Lung (tissue), 11 donors: ENCODE measurements at regions not wholly inside any gene's neighbourhood (a gene's known extent, or its start where the extent isn't known, plus 50 kb on each side); places are given as distances from the start of the nearest gene placed in this dataset.

Source experiments
- ATAC-seq: fragments of 200-7000 bp; cut with Tn5 transposase; one replicate; pipeline ENCODE4 v1.9.1; 2020; ENCODE audit warnings: moderate number of reproducible peaks; ENCODE audit not compliant: insufficient read depth, low FRiP score
- DNase-seq, 3 donors: peaks; one replicate each; pipeline ENCODE4 v3.0.0-alpha.2; 2013 to 2017
- H3K27ac ChIP-seq, 2 donors: one replicate each; pipeline ENCODE4 v1.5.1; 2013; ENCODE audit warnings: mild to moderate bottlenecking in 2 of 2, moderate library complexity in 2 of 2, control low read depth in 1 of 2, inconsistent platforms in 1 of 2, low read depth in 1 of 2, low read length in 1 of 2
- H3K27me3 ChIP-seq, 3 donors: one replicate each; pipeline ENCODE4 v1.5.1; 2013; ENCODE audit warnings: low read length in 2 of 3; ENCODE audit not compliant: control insufficient read depth in 3 of 3, insufficient read depth in 3 of 3
- H3K36me3 ChIP-seq, 4 donors: one replicate each; pipeline ENCODE4 v1.5.1; 2013; ENCODE audit warnings: low read length in 4 of 4, mild to moderate bottlenecking in 1 of 4, moderate library complexity in 1 of 4; ENCODE audit not compliant: control insufficient read depth in 4 of 4, insufficient read depth in 4 of 4
- H3K4me1 ChIP-seq, 5 donors: one replicate each; pipeline ENCODE4 v1.5.1; 2013; ENCODE audit warnings: low read length in 5 of 5, mild to moderate bottlenecking in 2 of 5, moderate library complexity in 1 of 5; ENCODE audit not compliant: control insufficient read depth in 5 of 5, insufficient read depth in 5 of 5
- H3K4me3 ChIP-seq: one replicate; pipeline ENCODE4 v1.5.1; 2013; ENCODE audit warnings: mild to moderate bottlenecking, control low read depth, moderate library complexity
- H3K9ac ChIP-seq, 2 donors: one replicate each; pipeline ENCODE4 v1.5.1; 2013; ENCODE audit warnings: low read length in 2 of 2, control low read depth in 1 of 2; ENCODE audit not compliant: insufficient read depth in 1 of 2
- H3K9me3 ChIP-seq, 4 donors: one replicate each; pipeline ENCODE4 v1.5.1; 2013; ENCODE audit warnings: low read length in 3 of 4, mild to moderate bottlenecking in 1 of 4, moderate library complexity in 1 of 4; ENCODE audit not compliant: control insufficient read depth in 4 of 4, insufficient read depth in 3 of 4
- WGBS, 2 donors: extraction: QIAGEN DNeasy Blood & Tissue Kit; methylation state at CpG; one replicate each; pipeline ENCODE4 v1.1.7; 2013; 5-methylcytosine and 5-hydroxymethylcytosine counted together
- TF ChIP-seq, protein P1 (sequence below): IDR thresholded peaks from 2 replicates; pipeline ENCODE4 v1.5.1; 2012; ENCODE audit warnings: mild to moderate bottlenecking; ENCODE audit errors: control extremely low read depth, extremely low read depth
- donor health status: control.
- donor health status: control.
- donor health status: Bipolar disorder and iron deficiency.
- donor health status: healthy.
- donor health status: DM: yes; HTN: yes; CAD: no.

GRCh38 chr3:76047368-76047767 lies 262.0 kb upstream of the ZNF717 start:
- Histone ChIP-seq H3K9ac (no peak overlapping the region), H3K27ac (no peak overlapping the region), H3K36me3 (no peaks in the 10 kb centered on the region), H3K4me1 (no peaks in the 10 kb centered on the region), H3K9me3 (no peaks in the 10 kb centered on the region), H3K27me3 (no peaks in the 10 kb centered on the region), H3K4me3 (no peak overlapping the region)
- 92 to 93% methylated on average over 5 of the region's 5 CpGs for WGBS, 2 donors
- DNase-seq (no peak), ATAC-seq (no peak)
- TF ChIP-seq, protein P1, sequence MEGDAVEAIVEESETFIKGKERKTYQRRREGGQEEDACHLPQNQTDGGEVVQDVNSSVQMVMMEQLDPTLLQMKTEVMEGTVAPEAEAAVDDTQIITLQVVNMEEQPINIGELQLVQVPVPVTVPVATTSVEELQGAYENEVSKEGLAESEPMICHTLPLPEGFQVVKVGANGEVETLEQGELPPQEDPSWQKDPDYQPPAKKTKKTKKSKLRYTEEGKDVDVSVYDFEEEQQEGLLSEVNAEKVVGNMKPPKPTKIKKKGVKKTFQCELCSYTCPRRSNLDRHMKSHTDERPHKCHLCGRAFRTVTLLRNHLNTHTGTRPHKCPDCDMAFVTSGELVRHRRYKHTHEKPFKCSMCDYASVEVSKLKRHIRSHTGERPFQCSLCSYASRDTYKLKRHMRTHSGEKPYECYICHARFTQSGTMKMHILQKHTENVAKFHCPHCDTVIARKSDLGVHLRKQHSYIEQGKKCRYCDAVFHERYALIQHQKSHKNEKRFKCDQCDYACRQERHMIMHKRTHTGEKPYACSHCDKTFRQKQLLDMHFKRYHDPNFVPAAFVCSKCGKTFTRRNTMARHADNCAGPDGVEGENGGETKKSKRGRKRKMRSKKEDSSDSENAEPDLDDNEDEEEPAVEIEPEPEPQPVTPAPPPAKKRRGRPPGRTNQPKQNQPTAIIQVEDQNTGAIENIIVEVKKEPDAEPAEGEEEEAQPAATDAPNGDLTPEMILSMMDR = no peak

GRCh38 chr3:76049776-76050175 lies 264.4 kb upstream of the ZNF717 start:
- H3K4me3 ChIP-seq = no peak overlapping the region
- TF ChIP-seq, protein P1 = no peak
- H3K9me3 ChIP-seq = no peaks in the 10 kb centered on the region
- DNase-seq (no peak), ATAC-seq (no peak)
- no peaks in the 10 kb centered on the region for H3K4me1 ChIP-seq
- no peak overlapping the region for H3K27ac ChIP-seq
- H3K9ac ChIP-seq = no peak overlapping the region
- H3K36me3 ChIP-seq = no peaks in the 10 kb centered on the region
- no peaks in the 10 kb centered on the region for H3K27me3 ChIP-seq
- WGBS, 2 donors = 90 to 93% methylated on average over 2 of the region's 2 CpGs

- H3K9ac ChIP-seq = no peak overlapping the region
- no peak for ATAC-seq
These were observed 265.8 kb upstream of the ZNF717 start for GRCh38 chr3:76051145-76051544.

DNA sequence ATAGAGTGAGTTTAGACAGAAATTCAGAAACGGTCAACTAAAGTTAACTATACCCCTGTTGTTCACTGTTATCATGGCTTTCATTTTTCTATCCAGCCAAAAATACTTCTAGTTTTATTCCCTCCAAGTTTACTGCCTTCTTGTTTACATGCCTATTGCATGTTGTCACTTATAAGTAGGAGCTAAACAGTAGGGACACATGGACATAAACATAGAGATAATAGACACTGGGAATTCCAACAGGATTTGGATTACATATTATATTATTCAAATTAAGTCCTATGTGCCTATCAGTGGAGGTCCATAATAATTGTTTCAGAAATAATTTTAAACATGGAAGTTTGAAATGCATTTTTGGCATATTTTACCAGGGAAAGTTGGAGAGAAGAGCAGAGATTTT lies 269.1 kb upstream of the ZNF717 start:
- no peaks in the 10 kb centered on the region for H3K36me3 ChIP-seq
- ATAC-seq = no peak
- H3K9ac ChIP-seq = no peak overlapping the region
- no peaks in the 10 kb centered on the region for H3K4me1 ChIP-seq
- WGBS, 2 donors = 69 to 94% methylated on average over 1 of the region's 1 CpG
- H3K9me3 ChIP-seq = no peaks in the 10 kb centered on the region
- H3K27ac ChIP-seq = no peak overlapping the region
- H3K4me3 ChIP-seq = no peak overlapping the region
- peak in 2 of 3 donors; percentile 29 to 44 for DNase-seq
- TF ChIP-seq, protein P1 = no peak
- H3K27me3 ChIP-seq = no peaks in the 10 kb centered on the region

More at GRCh38 chr3:76051145-76051544, 265.8 kb upstream of the ZNF717 start:
- no peaks in the 10 kb centered on the region for H3K36me3 ChIP-seq
- H3K4me3 ChIP-seq = no peak overlapping the region
- no peaks in the 10 kb centered on the region for H3K27me3 ChIP-seq
- TF ChIP-seq, protein P1 = no peak
- H3K27ac ChIP-seq = no peak overlapping the region
- H3K4me1 ChIP-seq = no peaks in the 10 kb centered on the region
- no peak for DNase-seq
- WGBS, 2 donors = 70 to 72% methylated on average over 3 of the region's 3 CpGs
- no peaks in the 10 kb centered on the region for H3K9me3 ChIP-seq
